ENCODE measurements at regions not wholly inside any gene's neighbourhood (a gene's known extent, or its start where the extent isn't known, plus 50 kb on each side); places are given as distances from the start of the nearest gene placed in this dataset.
A peak's percentile ranks its signal among the peaks of the same experiment; 100 is the strongest.

DNA sequence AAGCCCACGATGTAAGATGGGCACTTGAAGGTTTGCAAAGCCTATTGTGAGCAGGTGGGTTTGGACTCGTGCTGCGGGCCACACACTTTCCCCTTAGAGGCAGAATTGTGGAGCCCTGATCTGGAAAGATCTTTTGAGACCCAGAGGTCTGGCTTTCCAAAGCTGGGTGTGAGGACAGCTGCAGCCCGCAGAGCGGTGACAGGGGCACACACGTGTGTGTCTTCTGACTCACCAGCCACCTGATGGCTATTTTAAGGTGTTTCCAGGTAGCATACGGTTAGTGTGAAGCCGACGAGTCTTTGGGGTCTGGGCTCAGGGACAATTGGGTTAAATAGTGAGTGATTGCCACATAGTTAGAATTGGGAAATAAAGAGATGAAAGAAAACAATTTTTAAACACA lies 108.9 kb upstream of the GSE1 start:
- Histone ChIP-seq H3K9me3 (ENCODE audit: control insufficient read depth, insufficient read depth, low read length) (no peaks in the 10 kb centered on the region), H3K36me3 (ENCODE audit: control insufficient read depth, insufficient read depth, low read length) (no peaks in the 10 kb centered on the region)

DNA sequence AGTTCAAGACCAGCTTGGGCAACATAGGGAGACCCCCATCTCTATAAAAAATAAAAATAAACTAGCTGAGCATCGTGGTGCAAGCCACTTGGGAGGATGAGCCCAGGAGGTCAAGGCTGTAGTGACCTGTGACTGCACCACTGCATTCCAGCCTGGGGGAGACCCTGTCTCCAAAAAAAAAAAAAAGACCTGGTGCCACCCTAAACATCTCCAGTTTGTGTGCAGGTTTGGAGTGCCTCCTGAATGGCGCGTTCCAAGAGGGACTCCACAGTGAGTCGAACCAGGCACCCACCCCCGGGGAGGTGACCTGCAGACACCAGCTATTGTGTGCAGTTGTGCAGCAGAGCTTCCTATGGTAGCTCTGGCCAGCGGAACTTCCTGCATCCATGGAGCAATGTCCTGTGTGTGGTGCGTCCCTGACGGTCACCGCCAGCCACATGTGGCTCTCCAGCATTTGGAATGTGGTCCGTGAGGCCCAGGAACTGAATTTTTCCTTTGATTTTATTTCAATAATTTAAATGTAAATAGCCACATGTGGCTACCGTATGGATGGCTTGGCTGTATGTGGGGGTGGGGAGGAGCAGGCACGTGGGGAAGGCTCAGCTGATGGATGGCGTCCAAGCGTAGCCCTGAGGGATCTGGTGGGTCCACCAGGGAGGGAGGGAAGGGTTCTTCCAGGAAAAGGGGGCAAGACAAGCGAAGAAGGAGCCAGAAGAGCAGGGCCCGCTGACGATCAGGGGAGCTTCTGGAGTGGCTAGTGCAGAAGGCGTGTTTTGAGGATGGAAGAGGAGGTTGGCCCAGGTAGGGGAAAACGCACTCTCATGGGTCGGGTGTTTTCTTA lies 107.1 kb upstream of the GSE1 start:
- H3K4me1 ChIP-seq (ENCODE audit: control insufficient read depth, insufficient read depth, low read length): no peaks in the 10 kb centered on the region
- H3K4me3 ChIP-seq (ENCODE audit: low read depth, low read length): no peak overlapping the region
- H3K36me3 ChIP-seq (ENCODE audit: control insufficient read depth, insufficient read depth, low read length): no peaks in the 10 kb centered on the region
- H3K9me3 ChIP-seq (ENCODE audit: control insufficient read depth, insufficient read depth, low read length): no peaks in the 10 kb centered on the region
- no peaks in the 10 kb centered on the region for H3K27me3 ChIP-seq (ENCODE audit: control insufficient read depth, insufficient read depth, low read length)
- H3K9ac ChIP-seq (ENCODE audit: low read depth, low read length): no peak overlapping the region

More for the DNA sequence above, 108.9 kb upstream of the GSE1 start:
- Histone ChIP-seq H3K27me3 (ENCODE audit: control insufficient read depth, insufficient read depth, low read length) (no peaks in the 10 kb centered on the region), H3K9ac (ENCODE audit: low read depth, low read length) (no peak overlapping the region), H3K4me1 (ENCODE audit: control insufficient read depth, insufficient read depth, low read length) (no peaks in the 10 kb centered on the region), H3K4me3 (ENCODE audit: low read depth, low read length) (no peak overlapping the region)

DNA sequence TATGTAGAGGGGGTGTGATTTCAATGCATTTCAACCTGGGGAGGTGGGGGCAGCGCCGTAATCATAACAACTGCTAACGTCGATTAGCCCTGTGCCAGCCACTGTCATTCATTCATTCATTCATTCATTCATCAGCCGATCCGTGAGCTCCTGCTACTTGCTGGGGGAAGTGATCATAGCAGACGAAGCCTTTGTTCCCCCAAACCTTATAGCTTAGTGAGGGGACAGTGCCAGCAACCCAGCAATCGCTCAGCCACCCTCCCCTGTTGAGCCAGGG lies 106.5 kb upstream of the GSE1 start:
- no peaks in the 10 kb centered on the region for H3K4me1 ChIP-seq (ENCODE audit: control insufficient read depth, insufficient read depth, low read length)

DNA sequence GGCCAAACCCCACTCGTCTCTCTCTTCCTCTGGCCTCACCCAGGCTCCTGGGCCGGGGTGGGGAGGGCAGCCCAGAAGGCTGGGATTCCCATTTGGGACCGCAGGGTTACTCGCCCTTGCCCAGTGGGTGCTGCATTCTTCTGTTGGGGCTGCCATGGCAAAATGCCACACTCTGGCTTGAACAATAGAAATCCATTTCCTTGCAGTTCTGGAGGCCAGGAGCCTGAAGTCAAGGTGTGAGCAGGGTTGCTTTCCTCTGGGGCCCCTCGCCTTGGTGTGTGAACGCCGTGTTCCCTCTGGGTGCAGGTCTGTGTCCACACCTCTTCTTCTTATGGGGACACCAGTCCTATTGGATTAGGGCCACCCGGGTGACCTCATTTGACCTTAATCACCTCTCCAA lies 105.8 kb upstream of the GSE1 start:
- no peaks in the 10 kb centered on the region for H3K36me3 ChIP-seq (ENCODE audit: control insufficient read depth, insufficient read depth, low read length)
- H3K27me3 ChIP-seq (ENCODE audit: control insufficient read depth, insufficient read depth, low read length): no peaks in the 10 kb centered on the region
- no peak overlapping the region for H3K9ac ChIP-seq (ENCODE audit: low read depth, low read length)
- H3K4me3 ChIP-seq (ENCODE audit: low read depth, low read length): no peak overlapping the region
- no peaks in the 10 kb centered on the region for H3K4me1 ChIP-seq (ENCODE audit: control insufficient read depth, insufficient read depth, low read length)
- H3K9me3 ChIP-seq (ENCODE audit: control insufficient read depth, insufficient read depth, low read length): no peaks in the 10 kb centered on the region

More for the DNA sequence above, 106.5 kb upstream of the GSE1 start:
- no peaks in the 10 kb centered on the region for H3K36me3 ChIP-seq (ENCODE audit: control insufficient read depth, insufficient read depth, low read length)
- no peaks in the 10 kb centered on the region for H3K9me3 ChIP-seq (ENCODE audit: control insufficient read depth, insufficient read depth, low read length)
- no peak overlapping the region for H3K4me3 ChIP-seq (ENCODE audit: low read depth, low read length)
- H3K27me3 ChIP-seq (ENCODE audit: control insufficient read depth, insufficient read depth, low read length): no peaks in the 10 kb centered on the region
- no peak overlapping the region for H3K9ac ChIP-seq (ENCODE audit: low read depth, low read length)

DNA sequence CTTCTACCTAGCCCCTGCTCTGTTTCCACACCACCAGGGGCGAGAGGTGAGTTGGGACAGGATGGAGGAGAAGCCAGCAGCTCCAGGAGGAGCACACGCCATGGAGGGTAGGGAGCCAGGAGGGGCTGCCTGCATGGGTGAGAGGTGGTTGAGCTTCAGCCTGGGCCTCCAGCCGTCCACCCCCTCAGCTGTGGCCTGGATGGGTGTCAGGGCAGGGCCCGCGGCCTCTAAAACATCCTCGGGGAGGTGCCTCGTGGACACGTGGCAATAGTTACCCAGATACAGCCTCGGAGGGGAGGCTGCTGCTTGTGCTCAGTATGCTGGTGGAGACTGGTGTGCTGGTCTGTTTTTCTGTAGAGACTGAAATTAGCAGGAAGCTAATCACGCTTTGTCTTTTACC lies 104.7 kb upstream of the GSE1 start:
- Histone ChIP-seq H3K36me3 (ENCODE audit: control insufficient read depth, insufficient read depth, low read length) (no peaks in the 10 kb centered on the region), H3K27me3 (ENCODE audit: control insufficient read depth, insufficient read depth, low read length) (no peaks in the 10 kb centered on the region), H3K9ac (ENCODE audit: low read depth, low read length) (no peak overlapping the region), H3K4me1 (ENCODE audit: control insufficient read depth, insufficient read depth, low read length) (no peaks in the 10 kb centered on the region), H3K9me3 (ENCODE audit: control insufficient read depth, insufficient read depth, low read length) (no peaks in the 10 kb centered on the region), H3K4me3 (ENCODE audit: low read depth, low read length) (no peak overlapping the region)

DNA sequence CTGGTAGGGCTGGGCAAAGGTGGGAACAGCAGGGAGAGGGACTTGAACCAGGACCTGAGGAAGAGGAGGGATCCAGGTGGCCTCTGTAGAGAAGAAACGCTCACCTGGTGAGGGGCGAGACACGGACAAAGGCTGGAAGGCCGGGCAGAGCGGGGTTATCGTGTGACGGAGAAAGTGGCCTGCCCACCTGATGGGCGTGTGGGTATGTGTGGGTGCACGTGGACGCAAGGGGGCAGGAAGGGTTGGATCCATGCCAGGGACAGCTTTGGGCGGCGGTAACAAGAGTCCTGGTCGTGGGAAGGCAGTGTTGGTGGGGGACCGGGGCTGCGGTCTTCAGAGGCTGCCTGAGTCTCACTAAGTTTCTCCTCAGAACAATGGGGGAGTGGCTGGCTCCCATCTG lies 104.1 kb upstream of the GSE1 start:
- Histone ChIP-seq H3K9me3 (ENCODE audit: control insufficient read depth, insufficient read depth, low read length) (no peaks in the 10 kb centered on the region), H3K4me1 (ENCODE audit: control insufficient read depth, insufficient read depth, low read length) (no peaks in the 10 kb centered on the region), H3K9ac (ENCODE audit: low read depth, low read length) (no peak overlapping the region), H3K4me3 (ENCODE audit: low read depth, low read length) (no peak overlapping the region), H3K27me3 (ENCODE audit: control insufficient read depth, insufficient read depth, low read length) (no peaks in the 10 kb centered on the region), H3K36me3 (ENCODE audit: control insufficient read depth, insufficient read depth, low read length) (no peaks in the 10 kb centered on the region)

DNA sequence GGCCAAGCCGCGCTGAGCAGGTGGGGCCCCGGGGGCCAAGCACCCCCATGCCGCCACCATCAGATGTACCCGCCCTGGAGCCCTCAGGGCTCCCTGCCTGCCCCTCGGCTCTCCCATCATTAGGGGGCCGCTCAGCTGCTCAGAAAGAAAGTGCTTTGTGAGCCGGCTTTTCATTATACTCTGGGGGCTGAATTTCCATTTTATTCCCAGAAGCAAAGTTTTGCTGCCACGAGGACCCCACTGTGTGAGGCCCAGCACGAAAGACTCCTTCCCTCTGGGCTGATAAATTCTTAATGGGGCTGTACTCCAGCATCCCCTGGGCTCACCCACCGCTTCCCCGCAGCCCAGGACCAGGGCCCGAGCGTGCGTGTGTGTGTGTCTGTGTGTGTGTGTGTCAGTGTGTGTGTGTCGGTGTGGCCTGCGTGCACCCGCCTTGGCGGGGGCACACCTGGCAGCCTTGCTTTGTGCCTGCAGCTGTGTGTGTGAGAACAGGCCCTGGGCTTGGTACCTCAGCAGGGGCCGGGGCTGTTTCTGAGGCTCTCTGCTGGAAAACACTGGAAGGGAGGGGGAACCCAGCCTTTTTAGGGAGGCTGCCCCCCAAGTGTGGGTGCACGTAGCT lies 103.0 kb upstream of the GSE1 start:
- H3K4me3 ChIP-seq (ENCODE audit: low read depth, low read length): no peak overlapping the region
- H3K4me1 ChIP-seq (ENCODE audit: control insufficient read depth, insufficient read depth, low read length): no peaks in the 10 kb centered on the region
- no peaks in the 10 kb centered on the region for H3K27me3 ChIP-seq (ENCODE audit: control insufficient read depth, insufficient read depth, low read length)
- no peaks in the 10 kb centered on the region for H3K9me3 ChIP-seq (ENCODE audit: control insufficient read depth, insufficient read depth, low read length)
- H3K36me3 ChIP-seq (ENCODE audit: control insufficient read depth, insufficient read depth, low read length): no peaks in the 10 kb centered on the region
- no peak overlapping the region for H3K9ac ChIP-seq (ENCODE audit: low read depth, low read length)

DNA sequence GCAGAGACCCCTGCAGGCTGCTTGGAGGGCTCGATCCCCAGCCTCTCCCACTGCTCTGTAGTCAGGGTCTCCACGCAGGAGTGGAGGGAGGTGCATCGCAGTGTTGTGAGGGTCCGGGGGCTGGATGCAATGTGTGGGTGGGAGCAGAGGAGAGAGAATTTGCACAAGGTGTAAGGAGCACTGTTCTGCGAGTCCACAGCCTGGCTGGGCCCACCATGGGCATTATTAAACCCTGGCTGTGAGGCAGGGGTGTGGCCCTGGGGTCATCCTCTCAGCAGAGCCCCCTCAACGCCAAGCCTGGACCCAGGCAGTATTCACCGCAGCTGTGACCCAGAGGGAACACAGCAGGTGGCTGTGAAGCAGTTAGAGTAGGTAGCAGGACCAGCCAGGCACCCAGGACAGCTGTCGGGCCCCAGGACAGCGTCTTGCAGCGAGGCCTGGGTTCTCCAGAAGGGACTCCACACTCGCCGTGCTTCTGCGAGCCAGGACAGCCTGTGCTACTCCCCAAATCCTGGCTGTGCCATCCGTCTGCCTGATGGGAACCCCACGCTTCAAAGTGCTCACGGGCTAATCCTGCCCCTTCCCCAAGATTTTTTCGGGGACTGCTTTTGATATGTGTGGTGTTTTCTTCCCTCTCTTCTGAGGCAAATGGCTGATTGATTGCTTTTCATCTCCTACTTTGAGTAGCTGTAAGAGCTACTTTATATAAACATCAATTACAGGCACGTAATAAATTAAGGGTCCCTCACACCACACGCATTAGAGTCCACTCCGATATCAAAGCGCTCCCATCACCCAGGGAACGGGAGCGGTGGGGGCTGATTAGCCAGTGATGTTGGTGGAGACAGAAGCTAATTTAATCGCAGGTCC lies 100.9 kb upstream of the GSE1 start:
- Histone ChIP-seq H3K36me3 (ENCODE audit: control insufficient read depth, insufficient read depth, low read length) (no peaks in the 10 kb centered on the region), H3K4me3 (ENCODE audit: low read depth, low read length) (no peak overlapping the region), H3K9ac (ENCODE audit: low read depth, low read length) (no peak overlapping the region), H3K9me3 (ENCODE audit: control insufficient read depth, insufficient read depth, low read length) (no peaks in the 10 kb centered on the region), H3K4me1 (ENCODE audit: control insufficient read depth, insufficient read depth, low read length) (no peaks in the 10 kb centered on the region), H3K27me3 (ENCODE audit: control insufficient read depth, insufficient read depth, low read length) (no peaks in the 10 kb centered on the region)

DNA sequence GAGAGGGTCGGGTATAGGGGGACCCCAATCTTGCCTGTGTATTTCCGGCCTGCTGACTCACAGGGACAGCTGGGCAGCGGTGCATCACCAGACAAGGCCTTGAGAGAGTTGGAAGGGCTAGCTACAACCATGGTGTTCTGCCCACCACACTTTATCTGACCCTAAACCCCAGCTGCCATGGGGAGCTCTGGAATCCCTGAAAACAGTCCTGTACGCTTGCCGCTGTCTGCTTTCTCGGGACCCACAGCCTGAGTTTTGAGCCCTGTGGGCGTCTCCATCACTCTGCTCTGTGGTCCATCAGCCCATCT lies 100.4 kb upstream of the GSE1 start:
- Histone ChIP-seq H3K4me3 (ENCODE audit: low read depth, low read length) (no peak overlapping the region), H3K36me3 (ENCODE audit: control insufficient read depth, insufficient read depth, low read length) (no peaks in the 10 kb centered on the region), H3K4me1 (ENCODE audit: control insufficient read depth, insufficient read depth, low read length) (no peaks in the 10 kb centered on the region), H3K27me3 (ENCODE audit: control insufficient read depth, insufficient read depth, low read length) (no peaks in the 10 kb centered on the region), H3K9ac (ENCODE audit: low read depth, low read length) (no peak overlapping the region), H3K9me3 (ENCODE audit: control insufficient read depth, insufficient read depth, low read length) (no peaks in the 10 kb centered on the region)

DNA sequence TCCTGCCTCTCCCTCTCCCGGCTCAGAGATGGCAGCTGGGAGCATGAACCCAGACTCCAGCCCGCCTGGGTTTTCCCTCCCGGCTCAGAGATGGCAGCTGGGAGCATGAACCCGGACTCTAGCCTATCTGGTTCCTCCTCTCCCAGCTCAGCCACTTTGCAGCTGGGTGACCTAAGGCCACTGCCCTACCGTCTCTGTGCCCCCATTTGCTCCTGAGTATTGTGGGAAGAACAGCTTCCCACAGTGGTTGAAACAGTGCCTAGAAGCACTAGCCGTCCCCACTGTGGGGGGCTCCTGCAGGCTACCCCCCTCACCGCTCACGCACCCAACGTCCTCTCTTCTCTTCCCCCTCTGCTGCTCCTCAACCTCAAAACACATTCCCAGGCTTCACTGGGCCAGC lies 99.9 kb upstream of the GSE1 start:
- no peaks in the 10 kb centered on the region for H3K36me3 ChIP-seq (ENCODE audit: control insufficient read depth, insufficient read depth, low read length)
- no peak overlapping the region for H3K4me3 ChIP-seq (ENCODE audit: low read depth, low read length)
- H3K27me3 ChIP-seq (ENCODE audit: control insufficient read depth, insufficient read depth, low read length): no peaks in the 10 kb centered on the region
- peak overlapping the region; percentile 24 for H3K9ac ChIP-seq (ENCODE audit: low read depth, low read length)
- H3K9me3 ChIP-seq (ENCODE audit: control insufficient read depth, insufficient read depth, low read length): no peaks in the 10 kb centered on the region
- no peaks in the 10 kb centered on the region for H3K4me1 ChIP-seq (ENCODE audit: control insufficient read depth, insufficient read depth, low read length)

DNA sequence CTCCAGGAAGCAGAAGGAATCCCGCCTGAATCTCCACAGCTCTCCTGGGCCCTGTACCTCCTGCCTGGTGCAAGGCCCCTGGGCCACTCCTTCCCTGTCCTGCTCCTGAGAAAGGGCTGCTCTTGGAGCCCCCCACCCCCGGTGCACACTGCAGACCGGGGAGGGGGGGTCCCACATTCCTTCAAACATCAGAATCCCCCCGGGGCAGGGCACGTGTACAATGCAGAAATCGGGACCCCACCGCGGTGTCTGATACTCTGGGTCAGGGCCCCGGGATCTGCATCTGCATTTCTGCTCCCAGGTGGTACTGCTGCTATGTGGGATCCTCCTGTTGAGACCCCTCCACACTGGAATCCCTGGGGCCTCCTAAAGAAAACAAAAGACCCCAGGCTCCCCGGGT lies 99.5 kb upstream of the GSE1 start:
- no peak overlapping the region for H3K4me3 ChIP-seq (ENCODE audit: low read depth, low read length)
- no peaks in the 10 kb centered on the region for H3K36me3 ChIP-seq (ENCODE audit: control insufficient read depth, insufficient read depth, low read length)
- peak overlapping the region; percentile 24 for H3K9ac ChIP-seq (ENCODE audit: low read depth, low read length)
- H3K4me1 ChIP-seq (ENCODE audit: control insufficient read depth, insufficient read depth, low read length): no peaks in the 10 kb centered on the region
- H3K27me3 ChIP-seq (ENCODE audit: control insufficient read depth, insufficient read depth, low read length): no peaks in the 10 kb centered on the region
- no peaks in the 10 kb centered on the region for H3K9me3 ChIP-seq (ENCODE audit: control insufficient read depth, insufficient read depth, low read length)

DNA sequence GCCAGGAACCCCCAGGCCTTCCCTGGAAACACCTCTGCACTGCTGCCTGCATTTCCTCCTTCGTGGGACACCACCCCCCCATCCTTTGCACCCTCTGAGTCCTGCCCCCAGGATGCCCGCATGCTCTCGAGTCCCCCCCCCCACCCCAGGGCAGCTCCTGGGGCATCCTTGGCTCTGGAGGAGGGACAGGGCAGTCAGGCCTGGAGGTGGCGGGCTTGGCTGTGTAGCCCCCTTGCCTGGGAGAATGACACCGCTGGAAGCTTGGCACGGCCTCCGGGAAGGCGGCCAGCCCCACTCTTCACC lies 98.9 kb upstream of the GSE1 start:
- no peaks in the 10 kb centered on the region for H3K27me3 ChIP-seq (ENCODE audit: control insufficient read depth, insufficient read depth, low read length)

More for the DNA sequence above, 98.9 kb upstream of the GSE1 start:
- no peaks in the 10 kb centered on the region for H3K9me3 ChIP-seq (ENCODE audit: control insufficient read depth, insufficient read depth, low read length)
- no peak overlapping the region for H3K9ac ChIP-seq (ENCODE audit: low read depth, low read length)
- H3K36me3 ChIP-seq (ENCODE audit: control insufficient read depth, insufficient read depth, low read length): no peaks in the 10 kb centered on the region
- no peaks in the 10 kb centered on the region for H3K4me1 ChIP-seq (ENCODE audit: control insufficient read depth, insufficient read depth, low read length)
- no peak overlapping the region for H3K4me3 ChIP-seq (ENCODE audit: low read depth, low read length)

Measured in iPS-15b (cell line).